ENCODE measurements at regions not wholly inside any gene's neighbourhood (a gene's known extent, or its start where the extent isn't known, plus 50 kb on each side); places are given as distances from the start of the nearest gene placed in this dataset.

GRCh38 chr2:59567151-59567550, 986.3 kb downstream of the BCL11A start:
- H3K4me3 Mint-ChIP-seq: no peak overlapping the region
- H3K27me3 Mint-ChIP-seq: no peaks in the 10 kb centered on the region
- H3K36me3 Mint-ChIP-seq (ENCODE audit: low read depth): no peaks in the 10 kb centered on the region
- no peak overlapping the region for H3K27ac Mint-ChIP-seq
- H3K4me1 Mint-ChIP-seq (ENCODE audit: low read depth): no peaks in the 10 kb centered on the region
- H3K9me3 Mint-ChIP-seq: no peaks in the 10 kb centered on the region

GRCh38 chr2:59566739-59567138, 986.7 kb downstream of the BCL11A start:
- H3K9me3 Mint-ChIP-seq: no peaks in the 10 kb centered on the region
- no peaks in the 10 kb centered on the region for H3K27me3 Mint-ChIP-seq
- no peak overlapping the region for H3K4me3 Mint-ChIP-seq
- H3K27ac Mint-ChIP-seq: no peak overlapping the region
- no peaks in the 10 kb centered on the region for H3K4me1 Mint-ChIP-seq (ENCODE audit: low read depth)
- no peaks in the 10 kb centered on the region for H3K36me3 Mint-ChIP-seq (ENCODE audit: low read depth)

- Mint-ChIP-seq H3K4me3 (no peak overlapping the region), H3K4me1 (ENCODE audit: low read depth) (no peaks in the 10 kb centered on the region), H3K9me3 (no peaks in the 10 kb centered on the region), H3K27me3 (no peaks in the 10 kb centered on the region), H3K36me3 (ENCODE audit: low read depth) (no peaks in the 10 kb centered on the region), H3K27ac (no peak overlapping the region)
Observed at GRCh38 chr2:59561281-59561680, 992.2 kb downstream of the BCL11A start.

GRCh38 chr2:59560769-59561168, 992.7 kb downstream of the BCL11A start:
- H3K9me3 Mint-ChIP-seq: no peaks in the 10 kb centered on the region
- H3K4me3 Mint-ChIP-seq: no peak overlapping the region
- H3K4me1 Mint-ChIP-seq (ENCODE audit: low read depth): no peaks in the 10 kb centered on the region
- no peak overlapping the region for H3K27ac Mint-ChIP-seq
- no peaks in the 10 kb centered on the region for H3K36me3 Mint-ChIP-seq (ENCODE audit: low read depth)
- no peaks in the 10 kb centered on the region for H3K27me3 Mint-ChIP-seq

- no peaks in the 10 kb centered on the region for H3K4me1 Mint-ChIP-seq (ENCODE audit: low read depth)
- H3K27me3 Mint-ChIP-seq: no peaks in the 10 kb centered on the region
- no peak overlapping the region for H3K4me3 Mint-ChIP-seq
- no peak overlapping the region for H3K27ac Mint-ChIP-seq
- peaks cover 5% of the 10 kb centered on the region for H3K9me3 Mint-ChIP-seq
- H3K36me3 Mint-ChIP-seq (ENCODE audit: low read depth): no peaks in the 10 kb centered on the region
Observed at GRCh38 chr2:59540864-59541263, 1012.6 kb downstream of the BCL11A start.

- no peaks in the 10 kb centered on the region for H3K27me3 Mint-ChIP-seq
Observed at GRCh38 chr2:59538398-59538911, 1015.0 kb downstream of the BCL11A start.

GRCh38 chr2:59532808-59533207, 1020.6 kb downstream of the BCL11A start:
- Mint-ChIP-seq H3K36me3 (ENCODE audit: low read depth) (no peaks in the 10 kb centered on the region), H3K4me3 (no peak overlapping the region), H3K4me1 (ENCODE audit: low read depth) (no peaks in the 10 kb centered on the region)

More at GRCh38 chr2:59538398-59538911, 1015.0 kb downstream of the BCL11A start:
- no peak overlapping the region for H3K4me3 Mint-ChIP-seq
- no peaks in the 10 kb centered on the region for H3K4me1 Mint-ChIP-seq (ENCODE audit: low read depth)
- H3K9me3 Mint-ChIP-seq: peaks cover 5% of the 10 kb centered on the region
- H3K27ac Mint-ChIP-seq: no peak overlapping the region
- no peaks in the 10 kb centered on the region for H3K36me3 Mint-ChIP-seq (ENCODE audit: low read depth)

GRCh38 chr2:59530258-59530657, 1023.2 kb downstream of the BCL11A start:
- Mint-ChIP-seq H3K27me3 (no peaks in the 10 kb centered on the region), H3K36me3 (ENCODE audit: low read depth) (no peaks in the 10 kb centered on the region), H3K27ac (no peak overlapping the region), H3K4me3 (no peak overlapping the region), H3K4me1 (ENCODE audit: low read depth) (no peaks in the 10 kb centered on the region), H3K9me3 (peaks cover 14% of the 10 kb centered on the region)

More at GRCh38 chr2:59532808-59533207, 1020.6 kb downstream of the BCL11A start:
- Mint-ChIP-seq H3K27ac (no peak overlapping the region), H3K27me3 (no peaks in the 10 kb centered on the region), H3K9me3 (peaks cover 9% of the 10 kb centered on the region)

GRCh38 chr2:59529726-59530125, 1023.7 kb downstream of the BCL11A start:
- Mint-ChIP-seq H3K36me3 (ENCODE audit: low read depth) (no peaks in the 10 kb centered on the region), H3K4me1 (ENCODE audit: low read depth) (no peaks in the 10 kb centered on the region), H3K9me3 (peaks cover 14% of the 10 kb centered on the region), H3K4me3 (no peak overlapping the region), H3K27me3 (no peaks in the 10 kb centered on the region), H3K27ac (no peak overlapping the region)

GRCh38 chr2:59528525-59528924, 1024.9 kb downstream of the BCL11A start:
- peaks cover 14% of the 10 kb centered on the region for H3K9me3 Mint-ChIP-seq
- H3K36me3 Mint-ChIP-seq (ENCODE audit: low read depth): no peaks in the 10 kb centered on the region
- H3K4me1 Mint-ChIP-seq (ENCODE audit: low read depth): no peaks in the 10 kb centered on the region
- no peaks in the 10 kb centered on the region for H3K27me3 Mint-ChIP-seq
- no peak overlapping the region for H3K4me3 Mint-ChIP-seq
- H3K27ac Mint-ChIP-seq: no peak overlapping the region

GRCh38 chr2:59502981-59503380, 1050.5 kb downstream of the BCL11A start:
- H3K27me3 Mint-ChIP-seq: no peaks in the 10 kb centered on the region
- no peaks in the 10 kb centered on the region for H3K4me1 Mint-ChIP-seq (ENCODE audit: low read depth)
- H3K27ac Mint-ChIP-seq: no peak overlapping the region

GRCh38 chr2:59490994-59491393, 1062.5 kb downstream of the BCL11A start:
- no peak overlapping the region for H3K4me3 Mint-ChIP-seq
- H3K4me1 Mint-ChIP-seq (ENCODE audit: low read depth): no peaks in the 10 kb centered on the region
- no peak overlapping the region for H3K27ac Mint-ChIP-seq
- H3K27me3 Mint-ChIP-seq: no peaks in the 10 kb centered on the region
- H3K36me3 Mint-ChIP-seq (ENCODE audit: low read depth): no peaks in the 10 kb centered on the region
- H3K9me3 Mint-ChIP-seq: peaks cover 8% of the 10 kb centered on the region

More at GRCh38 chr2:59502981-59503380, 1050.5 kb downstream of the BCL11A start:
- peaks cover 8% of the 10 kb centered on the region for H3K9me3 Mint-ChIP-seq
- H3K4me3 Mint-ChIP-seq: no peak overlapping the region
- no peaks in the 10 kb centered on the region for H3K36me3 Mint-ChIP-seq (ENCODE audit: low read depth)

GRCh38 chr2:59490192-59490591, 1063.3 kb downstream of the BCL11A start:
- Mint-ChIP-seq H3K4me1 (ENCODE audit: low read depth) (no peaks in the 10 kb centered on the region), H3K27me3 (no peaks in the 10 kb centered on the region), H3K9me3 (no peaks in the 10 kb centered on the region), H3K36me3 (ENCODE audit: low read depth) (no peaks in the 10 kb centered on the region), H3K27ac (no peak overlapping the region), H3K4me3 (no peak overlapping the region)

GRCh38 chr2:59484673-59485072, 1068.8 kb downstream of the BCL11A start:
- Mint-ChIP-seq H3K9me3 (peaks cover 3% of the 10 kb centered on the region), H3K4me1 (ENCODE audit: low read depth) (no peaks in the 10 kb centered on the region), H3K27ac (no peak overlapping the region), H3K36me3 (ENCODE audit: low read depth) (no peaks in the 10 kb centered on the region), H3K27me3 (no peaks in the 10 kb centered on the region), H3K4me3 (no peak overlapping the region)

GRCh38 chr2:59463426-59463825, 1090.0 kb downstream of the BCL11A start:
- H3K4me1 Mint-ChIP-seq (ENCODE audit: low read depth): no peaks in the 10 kb centered on the region
- H3K27me3 Mint-ChIP-seq: no peaks in the 10 kb centered on the region
- H3K27ac Mint-ChIP-seq: no peak overlapping the region
- no peaks in the 10 kb centered on the region for H3K9me3 Mint-ChIP-seq
- H3K36me3 Mint-ChIP-seq (ENCODE audit: low read depth): no peaks in the 10 kb centered on the region
- no peak overlapping the region for H3K4me3 Mint-ChIP-seq

GRCh38 chr2:59462422-59463197, 1090.8 kb downstream of the BCL11A start:
- no peak overlapping the region for H3K27ac Mint-ChIP-seq

More at GRCh38 chr2:59462422-59463197, 1090.8 kb downstream of the BCL11A start:
- H3K27me3 Mint-ChIP-seq: no peaks in the 10 kb centered on the region
- H3K36me3 Mint-ChIP-seq (ENCODE audit: low read depth): no peaks in the 10 kb centered on the region
- no peak overlapping the region for H3K4me3 Mint-ChIP-seq
- no peaks in the 10 kb centered on the region for H3K9me3 Mint-ChIP-seq
- H3K4me1 Mint-ChIP-seq (ENCODE audit: low read depth): no peaks in the 10 kb centered on the region
